ENCODE measurements at regions not wholly inside any gene's neighbourhood (a gene's known extent, or its start where the extent isn't known, plus 50 kb on each side); places are given as distances from the start of the nearest gene placed in this dataset.

- no peak overlapping the region for H3K4me3 ChIP-seq (ENCODE audit: low read depth, low read length)
- TF ChIP-seq CTCF (IDR thresholded peaks at IDR 0.05; ENCODE audit: low read depth, low read length) = no peak
Measured at GRCh38 chr13:21976159-21976558, 305.3 kb downstream of the FGF9 start.

- H3K4me3 ChIP-seq (ENCODE audit: low read depth, low read length) = no peak overlapping the region
- no peak for TF ChIP-seq CTCF (IDR thresholded peaks at IDR 0.05; ENCODE audit: low read depth, low read length)
Measured at GRCh38 chr13:21979161-21979806, 308.4 kb downstream of the FGF9 start.

GRCh38 chr13:21980049-21980448 lies 309.2 kb downstream of the FGF9 start:
- TF ChIP-seq CTCF (IDR thresholded peaks at IDR 0.05; ENCODE audit: low read depth, low read length) = no peak
- no peak overlapping the region for H3K4me3 ChIP-seq (ENCODE audit: low read depth, low read length)

- H3K4me3 ChIP-seq (ENCODE audit: low read depth, low read length) = no peak overlapping the region
- no peak for TF ChIP-seq CTCF (IDR thresholded peaks at IDR 0.05; ENCODE audit: low read depth, low read length)
Measured at GRCh38 chr13:21984156-21984555, 313.3 kb downstream of the FGF9 start.

GRCh38 chr13:21986602-21987001 lies 315.7 kb downstream of the FGF9 start:
- no peak for TF ChIP-seq CTCF (IDR thresholded peaks at IDR 0.05; ENCODE audit: low read depth, low read length)
- H3K4me3 ChIP-seq (ENCODE audit: low read depth, low read length) = no peak overlapping the region

- TF ChIP-seq CTCF (IDR thresholded peaks at IDR 0.05; ENCODE audit: low read depth, low read length) = no peak
- no peak overlapping the region for H3K4me3 ChIP-seq (ENCODE audit: low read depth, low read length)
Measured at GRCh38 chr13:21987793-21988192, 316.9 kb downstream of the FGF9 start.

- H3K4me3 ChIP-seq (ENCODE audit: low read depth, low read length) = no peak overlapping the region
- TF ChIP-seq CTCF (IDR thresholded peaks at IDR 0.05; ENCODE audit: low read depth, low read length) = no peak
Measured at GRCh38 chr13:21988624-21989023, 317.8 kb downstream of the FGF9 start.

All from WI38 (cell line).